NCI-H2081 (cell line): ENCODE measurements at regions not wholly inside any gene's neighbourhood (a gene's known extent, or its start where the extent isn't known, plus 50 kb on each side); places are given as distances from the start of the nearest gene placed in this dataset.

Experiments used
- DNase-seq, 2 experiments: peaks; one replicate each; lab custom pipeline; 2025; lab: John Stamatoyannopoulos, UW

DNA sequence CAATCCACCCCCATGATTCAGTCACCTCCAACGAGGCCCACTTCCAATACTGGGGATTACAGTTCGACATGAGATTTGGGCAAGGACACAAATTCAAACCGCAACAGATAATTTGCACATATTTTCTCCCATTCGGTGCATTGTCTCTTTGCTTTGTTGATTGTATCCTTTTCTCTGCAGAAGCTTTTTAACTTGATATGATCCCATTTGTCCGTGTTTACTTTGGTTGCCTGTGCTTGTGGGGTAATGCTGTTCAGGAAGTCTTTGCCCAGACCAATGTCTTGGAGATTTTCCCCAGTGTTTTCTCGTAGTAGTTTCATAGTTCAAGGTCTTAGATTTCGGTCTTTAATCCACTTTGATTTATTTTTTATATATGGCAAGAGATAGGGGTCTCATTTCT, 330.8 kb upstream of the SPRY2 start:
- no peak for DNase-seq

GRCh38 chr13:80669112-80669511, 328.2 kb upstream of the SPRY2 start:
- no peak for DNase-seq

- DNase-seq, result no peak
Observed at GRCh38 chr13:80668452-80668851, 327.5 kb upstream of the SPRY2 start.

DNA sequence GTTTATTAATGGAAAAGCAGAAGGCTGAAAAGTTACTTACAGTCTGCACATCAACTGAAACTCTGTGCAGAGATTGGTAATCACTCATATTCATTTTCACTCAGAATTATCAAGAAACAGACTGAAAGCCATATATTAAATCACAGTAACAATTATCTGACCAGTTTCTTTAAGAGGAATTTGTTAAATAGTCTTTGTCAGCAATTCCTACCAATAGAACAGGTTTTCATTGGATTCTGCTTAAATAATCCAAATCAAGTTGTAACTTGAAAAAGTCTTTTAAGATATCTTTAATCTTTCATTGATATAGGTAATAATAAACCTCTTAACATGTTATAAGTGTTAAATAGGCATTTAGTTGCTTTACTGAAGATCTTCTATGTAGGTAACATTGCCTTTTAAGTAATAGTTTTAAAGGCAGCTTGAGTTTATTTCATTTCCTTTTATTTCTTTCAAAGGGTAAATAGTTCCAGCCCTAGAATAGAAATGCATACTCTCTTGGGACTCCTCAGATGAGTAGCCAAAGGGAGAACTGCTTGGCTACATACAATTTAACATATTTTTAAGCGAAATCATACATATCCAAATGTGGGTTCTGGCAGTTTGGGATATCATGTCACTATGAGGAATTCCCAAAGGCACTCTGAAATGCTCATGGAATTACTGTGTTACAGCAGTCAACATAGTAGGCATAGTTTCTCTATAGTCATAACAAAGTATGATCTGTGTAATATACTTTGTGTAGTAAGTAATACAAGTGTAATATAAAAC, 326.0 kb upstream of the SPRY2 start:
- DNase-seq, result no peak

DNA sequence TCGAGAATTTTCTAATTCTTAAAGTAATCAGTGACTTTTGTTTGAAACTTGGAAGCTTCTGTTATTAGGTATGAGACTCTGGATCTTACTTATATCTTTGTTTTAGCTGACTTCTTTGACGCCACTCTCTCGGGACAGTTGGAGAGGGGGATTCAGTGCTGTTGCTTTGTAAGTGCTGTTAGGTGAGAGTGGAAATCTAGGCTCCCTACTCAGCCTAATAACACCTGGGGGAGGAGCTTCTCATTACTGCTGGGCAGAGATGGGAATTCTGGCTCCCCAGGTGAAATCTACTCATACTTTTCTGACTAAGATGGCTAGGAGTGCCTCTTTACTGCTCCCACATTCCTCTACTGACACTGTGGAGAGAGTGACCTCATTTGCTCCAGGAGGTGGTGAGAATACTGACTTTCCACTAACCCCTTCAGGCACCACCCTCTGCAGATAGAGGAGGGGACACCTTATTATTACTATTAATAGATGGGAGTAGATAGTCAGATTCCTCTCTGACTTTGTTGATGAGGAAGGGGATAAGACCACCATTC, 324.9 kb upstream of the SPRY2 start:
- no peak for DNase-seq

GRCh38 chr13:80664950-80665349, 324.0 kb upstream of the SPRY2 start:
- no peak for DNase-seq

- no peak for DNase-seq
Observed at GRCh38 chr13:80663788-80664187, 322.9 kb upstream of the SPRY2 start.

- no peak for DNase-seq
Observed at GRCh38 chr13:80658705-80659104, 317.8 kb upstream of the SPRY2 start.

DNA sequence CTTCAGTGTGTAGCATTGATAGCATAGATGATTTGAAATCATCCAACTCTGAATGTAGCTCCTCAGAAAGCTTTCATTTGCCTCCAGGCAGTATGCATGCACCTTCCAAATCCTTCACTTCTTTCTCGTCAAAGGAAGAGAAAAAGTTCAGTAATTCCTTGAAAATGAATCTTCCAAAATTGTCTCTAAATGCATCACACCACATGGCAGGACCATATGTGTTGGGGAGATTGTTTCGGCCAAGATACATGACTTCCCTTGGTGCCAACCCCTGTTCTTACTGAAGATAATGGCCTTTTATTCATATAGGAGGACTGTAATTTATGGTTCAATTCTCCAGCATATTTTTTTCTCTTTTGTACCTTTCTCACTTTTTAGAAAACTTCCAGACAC, 315.6 kb upstream of the SPRY2 start:
- DNase-seq, result no peak

DNA sequence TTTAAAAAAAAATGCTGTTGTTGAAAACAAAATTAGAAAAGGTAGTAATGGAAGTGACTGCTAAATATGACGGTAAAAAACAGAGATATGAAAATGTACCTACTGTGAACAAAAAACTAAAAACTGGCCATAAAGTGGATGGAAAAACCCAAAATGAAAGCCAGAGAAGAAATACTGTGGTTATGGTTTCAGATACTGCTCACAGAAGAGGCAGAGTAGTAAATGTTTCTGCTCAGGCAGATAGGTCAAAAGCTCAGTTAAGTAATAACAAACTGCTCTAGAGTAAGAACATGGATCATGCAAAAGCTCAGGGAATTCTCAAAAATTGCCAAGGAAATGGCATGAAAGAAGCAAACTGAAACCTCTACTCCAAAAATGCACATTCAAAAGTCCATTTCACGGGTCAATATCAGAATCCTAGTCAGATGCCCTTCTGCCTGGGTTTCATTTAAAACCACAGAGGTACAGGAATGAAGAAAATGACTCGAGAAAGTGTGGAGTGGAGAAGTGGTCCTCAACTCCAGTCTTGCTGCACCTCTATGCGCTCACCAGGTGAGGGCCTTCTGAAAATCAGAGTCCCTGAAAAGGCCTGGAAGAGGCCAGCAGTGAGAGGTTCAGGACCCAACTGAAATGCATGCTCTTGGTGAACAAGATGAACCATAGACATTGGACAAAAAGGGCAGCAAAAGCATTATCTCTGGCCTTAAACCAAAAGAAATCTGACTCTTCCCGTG, 315.0 kb upstream of the SPRY2 start:
- DNase-seq, result no peak

DNA sequence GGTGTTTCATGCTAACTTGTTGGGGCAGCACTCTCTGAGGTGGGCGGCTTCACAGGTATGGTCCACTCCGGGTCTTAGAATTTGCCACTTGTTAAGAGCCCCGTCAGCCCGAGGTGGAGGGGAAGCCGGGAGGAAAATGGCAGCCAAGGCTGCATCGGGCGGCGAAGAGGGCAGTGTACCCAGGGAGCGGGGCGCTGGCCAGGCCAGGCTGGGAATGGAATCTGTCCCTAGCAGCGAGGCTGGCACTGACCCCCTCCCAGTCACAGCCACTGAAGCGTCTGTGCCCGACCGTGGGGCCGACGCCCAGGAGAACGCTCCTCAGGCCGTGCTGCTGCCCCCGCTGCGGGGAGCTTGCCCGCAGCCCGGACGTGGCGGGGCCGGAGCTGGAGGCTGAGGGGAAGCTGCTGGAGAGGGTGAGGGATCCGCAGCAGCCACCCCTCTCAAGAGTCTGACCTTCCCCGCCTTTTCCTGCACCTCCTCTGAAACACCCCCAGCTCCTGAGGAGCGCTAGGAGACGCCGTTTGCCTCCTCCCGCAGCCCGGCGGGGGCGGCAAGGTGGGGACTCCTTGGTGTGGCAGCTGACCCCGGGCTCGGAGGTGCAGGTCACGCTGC, 313.8 kb upstream of the SPRY2 start:
- no peak for DNase-seq

DNA sequence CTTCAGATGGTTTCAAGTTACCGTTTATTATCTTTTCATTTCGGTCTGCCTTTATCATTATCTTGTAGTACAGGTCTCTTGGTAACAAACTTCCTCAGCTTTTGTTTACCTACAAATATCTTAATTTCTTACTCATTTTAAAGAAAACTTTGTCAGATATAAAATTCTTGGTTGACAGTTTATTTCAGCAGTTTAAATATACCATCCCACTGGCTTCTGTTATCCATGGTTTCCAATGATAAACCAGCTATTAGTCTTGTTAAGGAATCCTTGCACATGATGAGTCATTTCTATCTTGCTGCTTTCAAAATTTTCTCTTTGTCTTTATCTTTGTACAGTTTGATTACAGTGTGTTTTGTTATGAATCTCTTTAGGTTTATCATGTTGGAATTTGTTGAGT, 308.3 kb upstream of the SPRY2 start:
- no peak for DNase-seq

DNA sequence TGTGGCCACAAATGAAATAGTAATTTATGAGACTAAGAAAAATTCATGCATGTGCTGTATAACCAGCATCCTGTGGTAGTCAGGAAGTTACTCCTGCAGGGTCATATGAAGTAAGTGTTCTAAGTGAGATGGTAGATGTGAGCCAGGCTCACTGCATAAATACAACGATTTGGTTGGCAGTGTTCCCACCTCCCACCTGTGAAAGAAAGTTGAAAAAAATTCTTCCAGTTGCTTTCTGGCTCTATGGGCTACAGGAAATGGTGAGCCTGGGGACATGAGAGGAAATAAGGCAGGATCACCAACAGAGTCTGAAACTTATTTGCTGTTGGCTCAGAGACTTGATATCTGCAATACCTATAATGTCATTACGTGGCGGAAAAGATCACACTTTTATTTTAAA, 301.7 kb upstream of the SPRY2 start:
- no peak for DNase-seq

DNA sequence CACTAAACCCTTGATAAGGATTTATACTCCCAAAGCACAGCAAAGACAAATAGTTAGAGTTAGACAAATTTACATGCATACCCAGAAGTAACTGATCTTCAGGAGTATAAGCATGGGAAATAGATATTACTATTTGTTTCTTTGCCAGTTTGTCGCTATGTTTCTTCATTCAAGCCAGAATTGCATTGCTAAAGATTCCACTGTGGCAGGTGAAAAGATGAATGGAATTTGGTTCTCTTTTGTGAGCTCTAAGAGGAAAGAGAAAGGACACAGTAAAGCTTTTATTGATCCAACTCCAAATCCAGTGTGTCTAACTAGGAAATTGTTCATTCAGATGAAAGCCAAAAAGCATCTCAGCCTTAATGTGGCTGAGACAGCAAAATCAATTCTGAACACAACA, 292.3 kb upstream of the SPRY2 start:
- DNase-seq, result no peak

- DNase-seq, result no peak
Observed at GRCh38 chr13:80630685-80631121, 289.8 kb upstream of the SPRY2 start.

DNA sequence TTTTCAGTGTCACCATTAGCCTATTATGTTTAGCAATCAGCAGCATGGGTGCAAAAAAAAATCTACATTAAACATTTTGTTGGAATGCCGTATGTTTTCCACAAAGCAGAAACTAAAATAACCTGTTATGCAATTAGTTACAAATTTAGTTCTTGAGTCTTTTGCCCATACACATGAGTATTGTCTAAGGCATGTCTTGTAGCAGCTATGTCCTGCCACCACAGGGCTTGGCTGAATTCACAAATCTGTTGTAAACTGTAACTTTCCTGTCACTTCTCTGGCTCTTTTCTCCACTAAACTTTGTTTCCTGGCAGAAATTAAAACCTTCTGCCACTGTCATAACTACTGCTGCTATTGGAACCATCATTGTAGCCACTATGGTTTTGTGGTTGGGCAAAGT, 277.9 kb upstream of the SPRY2 start:
- no peak for DNase-seq

- DNase-seq, result no peak
Observed at GRCh38 chr13:80612804-80613203, 271.9 kb upstream of the SPRY2 start.

DNA sequence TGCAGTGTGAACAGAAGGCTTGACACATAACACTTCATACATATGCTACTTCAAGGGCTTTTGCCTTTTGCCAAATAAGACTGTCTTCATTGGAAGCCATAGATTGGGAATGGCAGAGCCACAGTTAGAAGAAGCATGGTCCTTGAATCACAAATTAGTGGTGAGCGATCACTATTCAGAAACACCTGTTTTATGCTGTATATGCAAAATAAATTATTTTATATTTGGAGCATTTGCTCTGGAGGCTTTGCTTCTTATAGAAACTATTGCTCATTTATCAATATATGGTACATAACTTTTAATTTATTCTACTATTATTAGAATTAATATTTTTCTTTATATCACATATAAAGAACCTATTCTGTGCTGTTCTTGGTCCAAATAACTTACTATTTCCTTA, 270.4 kb upstream of the SPRY2 start:
- DNase-seq, result no peak

DNA sequence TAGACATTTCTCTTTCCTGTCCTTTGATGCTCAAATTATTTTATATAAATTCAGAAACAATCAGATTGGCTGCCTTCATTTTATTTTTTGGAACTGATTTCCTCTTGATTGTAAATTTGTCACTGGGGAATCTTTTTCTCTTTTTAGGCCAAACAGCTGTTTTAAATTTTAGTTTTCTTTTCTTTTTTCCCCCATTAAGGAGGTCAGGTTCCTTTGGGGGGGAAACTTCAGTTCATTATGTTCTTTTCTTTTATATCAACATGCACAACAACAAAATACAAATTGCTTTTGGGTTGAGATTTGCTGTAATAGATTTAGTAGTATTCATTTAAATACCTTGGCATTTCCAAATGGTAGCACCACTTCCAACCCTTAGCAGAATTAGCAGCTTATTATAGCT, 264.8 kb upstream of the SPRY2 start:
- DNase-seq, result no peak

DNA sequence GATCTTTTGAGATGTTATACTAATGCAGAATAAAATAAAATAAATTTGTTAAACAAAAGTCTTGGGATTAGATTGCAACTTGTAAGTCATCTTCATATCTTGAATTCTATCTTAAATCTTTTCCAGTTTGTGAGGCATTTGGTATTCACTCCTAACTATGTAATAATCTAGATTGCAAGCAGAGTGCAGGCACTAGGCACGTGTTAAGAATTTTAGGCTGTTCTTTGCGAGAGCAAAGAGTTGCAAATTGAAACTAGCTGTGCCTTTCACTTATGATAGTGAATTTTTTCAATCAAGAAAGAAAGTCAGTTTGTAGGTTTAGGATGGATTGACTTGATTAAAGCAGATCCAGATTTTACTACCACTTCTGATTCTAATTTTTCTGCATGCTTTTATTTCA, 264.1 kb upstream of the SPRY2 start:
- no peak for DNase-seq

DNA sequence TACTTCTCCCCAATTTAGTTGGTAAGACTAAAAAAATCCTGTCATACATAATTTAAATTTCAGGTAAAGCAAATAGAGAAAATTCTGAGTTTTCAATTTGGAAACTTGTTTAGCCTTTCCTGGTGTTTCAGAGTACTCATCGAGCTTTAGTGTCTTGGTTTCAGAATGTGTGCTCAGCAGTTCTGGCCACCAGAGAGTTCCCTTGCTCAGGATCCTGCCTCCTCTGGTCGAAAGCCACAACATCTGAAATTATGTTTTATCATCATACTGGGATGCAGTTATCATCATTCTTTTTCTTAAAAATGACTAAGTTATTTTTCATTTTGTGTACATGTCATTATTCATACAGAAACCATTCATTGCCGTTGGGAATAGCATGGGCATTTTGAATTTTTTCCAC, 263.2 kb upstream of the SPRY2 start:
- no peak for DNase-seq

DNA sequence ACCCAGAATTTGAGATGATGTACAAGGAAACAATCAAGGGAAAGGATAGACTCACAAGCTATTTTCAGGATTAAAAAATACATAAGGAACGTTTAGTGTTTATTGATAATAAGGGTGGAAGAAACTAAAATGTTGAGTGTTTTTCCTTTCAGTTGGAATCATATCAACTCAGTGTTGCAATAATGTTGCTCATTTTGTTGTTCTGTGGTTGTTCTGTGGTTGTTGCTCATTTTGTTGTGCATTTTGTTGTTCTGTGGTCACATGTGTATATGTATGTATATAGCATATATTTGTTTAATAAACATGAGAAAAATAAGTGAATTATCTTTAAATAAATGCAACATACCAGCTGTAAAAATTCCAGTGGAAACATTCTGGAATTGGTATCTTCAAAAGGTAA, 262.4 kb upstream of the SPRY2 start:
- DNase-seq, result no peak

DNA sequence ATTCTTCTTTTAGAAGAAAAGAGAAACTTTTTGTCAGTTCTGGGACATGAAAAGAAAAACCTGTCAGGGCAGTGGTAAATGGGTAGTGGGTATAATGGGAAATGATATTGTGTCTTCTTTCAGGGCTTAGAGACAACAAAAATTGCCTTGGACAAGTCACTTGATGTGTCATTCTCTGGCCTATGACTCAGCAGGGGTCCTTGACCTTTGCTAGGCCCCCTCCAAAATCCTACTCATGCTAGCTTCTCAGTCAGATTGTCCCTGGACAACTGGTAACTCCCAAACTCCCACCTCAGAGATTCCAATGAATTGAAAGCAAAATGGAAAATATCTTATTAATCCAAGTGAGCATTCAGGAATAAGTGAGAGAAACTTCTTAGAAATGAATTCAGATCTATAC, 258.8 kb upstream of the SPRY2 start:
- DNase-seq, result no peak
